Activated CD4-positive, alpha-beta T cell treated with anti-CD3 and anti-CD28 coated beads, Interleukin-2, amount 10 ng/mL, durations not matched to agents 24 days and 14 days (primary cell): ENCODE measurements at regions not wholly inside any gene's neighbourhood (a gene's known extent, or its start where the extent isn't known, plus 50 kb on each side); places are given as distances from the start of the nearest gene placed in this dataset.

Experiments
- DNase-seq: peaks from one replicate; pipeline ENCODE4 v3.0.0; 2022
- H3K27ac Mint-ChIP-seq: one replicate; pipeline ENCODE4 v1.8.0; 2022; ENCODE audit warnings: mild to moderate bottlenecking, mixed read lengths
- H3K27me3 Mint-ChIP-seq: one replicate; pipeline ENCODE4 v1.8.0; 2022; ENCODE audit warnings: mixed read lengths
- H3K36me3 Mint-ChIP-seq: one replicate; pipeline ENCODE4 v1.8.0; 2022; ENCODE audit warnings: low read depth, mild to moderate bottlenecking, mixed read lengths
- H3K4me1 Mint-ChIP-seq: one replicate; pipeline ENCODE4 v1.8.0; 2021; ENCODE audit warnings: mixed read lengths
- H3K4me3 Mint-ChIP-seq: one replicate; pipeline ENCODE4 v1.8.0; 2022; ENCODE audit warnings: mild to moderate bottlenecking, moderate library complexity, mixed read lengths
- H3K9me3 Mint-ChIP-seq: one replicate; pipeline ENCODE4 v1.8.0; 2021; ENCODE audit warnings: mixed read lengths
- intact Hi-C: fragments of 100-400 bp; cut with micrococcal nuclease; formaldehyde crosslinking; loops from one replicate; pipeline ENCODE4 v1.15.1; 2023

- Mint-ChIP-seq H3K27ac (no peak overlapping the region), H3K4me3 (no peak overlapping the region), H3K27me3 (no peaks in the 10 kb centered on the region), H3K36me3 (no peaks in the 10 kb centered on the region), H3K4me1 (no peaks in the 10 kb centered on the region), H3K9me3 (no peaks in the 10 kb centered on the region)
- intact Hi-C loops = no loop called here
- no peak for DNase-seq
Observed at GRCh38 chr3:162193148-162194095, 696.8 kb downstream of the OTOL1 start.

DNA sequence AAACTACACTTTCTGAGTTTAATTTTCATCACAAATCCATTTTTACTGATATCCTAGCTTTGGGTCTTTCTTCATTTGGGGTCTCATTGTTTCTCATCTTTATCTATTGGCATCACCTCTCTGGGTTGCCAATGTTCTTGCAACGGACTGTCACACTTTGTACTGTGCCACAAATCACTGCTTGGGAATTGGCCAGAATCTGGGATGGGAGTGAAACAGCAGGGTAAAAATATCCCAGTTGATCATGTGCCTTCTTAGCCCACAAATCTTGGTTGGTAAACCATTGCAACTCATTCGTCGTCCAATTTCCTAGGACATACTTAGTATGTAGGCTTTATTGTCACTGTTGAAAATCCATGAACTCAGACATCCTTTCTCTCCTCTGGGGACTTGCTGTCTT lies 698.5 kb downstream of the OTOL1 start:
- Mint-ChIP-seq H3K27ac (no peak overlapping the region), H3K36me3 (no peaks in the 10 kb centered on the region), H3K9me3 (no peaks in the 10 kb centered on the region), H3K27me3 (no peaks in the 10 kb centered on the region), H3K4me1 (no peaks in the 10 kb centered on the region), H3K4me3 (no peak overlapping the region)
- intact Hi-C loops = no loop called here
- DNase-seq = no peak

- Mint-ChIP-seq H3K4me1 (no peaks in the 10 kb centered on the region), H3K4me3 (no peak overlapping the region), H3K27me3 (no peaks in the 10 kb centered on the region), H3K36me3 (no peaks in the 10 kb centered on the region), H3K9me3 (no peaks in the 10 kb centered on the region), H3K27ac (no peak overlapping the region)
- no peak for DNase-seq
- intact Hi-C loops = no loop called here
Observed at GRCh38 chr3:162196964-162197363, 700.4 kb downstream of the OTOL1 start.

DNA sequence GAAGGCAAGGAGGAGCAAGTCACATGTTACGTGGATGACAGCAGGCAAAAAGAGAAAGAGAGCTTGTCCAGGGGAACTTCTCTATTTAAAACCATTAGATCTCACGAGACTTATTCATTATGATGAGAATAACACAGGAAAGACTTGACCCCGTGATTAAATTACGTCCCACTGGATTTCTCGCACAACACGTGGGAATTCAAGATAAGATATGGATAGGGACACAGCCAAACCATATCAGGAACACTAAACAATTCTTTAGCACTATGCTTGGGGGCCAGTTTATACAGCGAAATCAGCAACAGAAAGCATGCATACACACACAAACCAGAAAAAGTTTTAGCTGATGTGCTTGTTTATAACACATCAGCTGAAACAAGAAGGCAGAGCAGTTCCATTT lies 704.2 kb downstream of the OTOL1 start:
- intact Hi-C loops = no loop called here
- H3K27me3 Mint-ChIP-seq = no peaks in the 10 kb centered on the region
- DNase-seq = no peak
- no peaks in the 10 kb centered on the region for H3K9me3 Mint-ChIP-seq
- H3K27ac Mint-ChIP-seq = no peak overlapping the region
- H3K4me1 Mint-ChIP-seq = no peaks in the 10 kb centered on the region
- H3K36me3 Mint-ChIP-seq = no peaks in the 10 kb centered on the region
- no peak overlapping the region for H3K4me3 Mint-ChIP-seq

GRCh38 chr3:162206648-162207047 lies 710.0 kb downstream of the OTOL1 start:
- H3K4me3 Mint-ChIP-seq = no peak overlapping the region
- H3K4me1 Mint-ChIP-seq = no peaks in the 10 kb centered on the region
- intact Hi-C loops = no loop called here
- H3K9me3 Mint-ChIP-seq = no peaks in the 10 kb centered on the region
- no peak for DNase-seq
- no peaks in the 10 kb centered on the region for H3K36me3 Mint-ChIP-seq
- H3K27me3 Mint-ChIP-seq = no peaks in the 10 kb centered on the region
- no peak overlapping the region for H3K27ac Mint-ChIP-seq

- no peaks in the 10 kb centered on the region for H3K9me3 Mint-ChIP-seq
- DNase-seq = no peak
- H3K27ac Mint-ChIP-seq = no peak overlapping the region
- no peaks in the 10 kb centered on the region for H3K36me3 Mint-ChIP-seq
- H3K27me3 Mint-ChIP-seq = no peaks in the 10 kb centered on the region
- intact Hi-C loops = no loop called here
- no peaks in the 10 kb centered on the region for H3K4me1 Mint-ChIP-seq
- H3K4me3 Mint-ChIP-seq = no peak overlapping the region
Observed at GRCh38 chr3:162211470-162211869, 714.9 kb downstream of the OTOL1 start.

DNA sequence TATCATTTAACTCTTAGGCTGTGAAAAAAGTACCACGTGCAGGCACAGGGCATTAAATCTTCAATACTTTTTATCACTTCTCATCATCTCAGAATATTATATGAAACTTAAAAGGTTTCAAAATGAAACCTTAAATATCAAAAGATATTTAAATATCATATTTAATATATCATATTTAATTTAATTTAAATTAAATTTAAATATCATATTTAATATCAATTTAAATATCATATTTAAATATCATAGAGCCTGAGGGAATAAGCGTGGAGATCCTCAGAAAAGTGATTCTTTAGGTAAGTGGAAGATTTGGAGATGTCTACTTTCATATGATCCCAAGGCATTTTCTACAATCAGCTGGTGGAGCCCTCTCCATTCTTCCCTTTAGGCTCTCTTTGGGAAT lies 716.6 kb downstream of the OTOL1 start:
- intact Hi-C loops = no loop called here
- H3K4me1 Mint-ChIP-seq = no peaks in the 10 kb centered on the region
- H3K27me3 Mint-ChIP-seq = no peaks in the 10 kb centered on the region
- H3K4me3 Mint-ChIP-seq = no peak overlapping the region
- H3K9me3 Mint-ChIP-seq = no peaks in the 10 kb centered on the region
- H3K27ac Mint-ChIP-seq = no peak overlapping the region
- no peaks in the 10 kb centered on the region for H3K36me3 Mint-ChIP-seq
- DNase-seq = no peak

DNA sequence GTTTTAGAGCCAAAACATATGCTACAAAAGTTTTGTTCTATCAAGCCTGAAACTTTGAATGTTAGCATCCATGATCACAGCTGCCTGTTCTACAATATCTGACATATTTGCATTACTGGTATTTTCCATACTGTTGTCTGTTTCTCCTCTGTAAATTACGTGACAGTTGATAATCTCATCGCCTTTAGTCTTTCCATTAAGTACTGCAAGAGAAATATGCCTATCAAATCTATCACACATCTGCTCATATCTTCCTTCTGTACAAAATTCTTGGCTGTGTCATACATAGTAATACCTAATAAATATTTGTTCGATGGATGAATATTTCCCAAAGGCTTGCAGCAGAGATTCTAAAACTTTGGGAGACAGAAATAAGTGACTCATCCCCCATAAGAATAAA lies 717.3 kb downstream of the OTOL1 start:
- Mint-ChIP-seq H3K27ac (no peak overlapping the region), H3K36me3 (no peaks in the 10 kb centered on the region)
- intact Hi-C loops = no loop called here

GRCh38 chr3:162217647-162218046 lies 721.0 kb downstream of the OTOL1 start:
- no peak overlapping the region for H3K4me3 Mint-ChIP-seq
- intact Hi-C loops = no loop called here
- no peaks in the 10 kb centered on the region for H3K27me3 Mint-ChIP-seq
- H3K27ac Mint-ChIP-seq = no peak overlapping the region
- H3K4me1 Mint-ChIP-seq = no peaks in the 10 kb centered on the region
- H3K9me3 Mint-ChIP-seq = no peaks in the 10 kb centered on the region
- no peaks in the 10 kb centered on the region for H3K36me3 Mint-ChIP-seq
- no peak for DNase-seq

More for the DNA sequence above, 717.3 kb downstream of the OTOL1 start:
- no peak overlapping the region for H3K4me3 Mint-ChIP-seq
- no peaks in the 10 kb centered on the region for H3K4me1 Mint-ChIP-seq
- DNase-seq = no peak
- no peaks in the 10 kb centered on the region for H3K9me3 Mint-ChIP-seq
- H3K27me3 Mint-ChIP-seq = no peaks in the 10 kb centered on the region

DNA sequence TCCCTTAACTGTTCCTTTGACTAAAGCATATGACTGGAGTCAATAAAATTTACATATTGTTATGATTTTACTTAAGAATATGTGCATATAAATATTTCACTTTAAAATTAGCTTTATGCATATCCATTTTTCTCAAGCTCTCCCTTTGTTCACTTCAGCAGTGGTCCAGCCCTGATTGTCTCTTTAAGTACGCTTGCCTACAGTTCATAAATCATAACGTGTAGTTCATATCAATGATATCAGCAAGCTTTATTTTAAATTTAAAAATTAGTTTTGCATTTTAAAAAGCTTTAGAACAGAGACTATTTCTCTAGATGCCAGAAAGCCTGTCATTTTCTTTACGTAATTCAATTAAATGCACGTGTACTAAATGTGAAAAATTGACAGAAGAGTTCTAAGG lies 721.9 kb downstream of the OTOL1 start:
- no peaks in the 10 kb centered on the region for H3K27me3 Mint-ChIP-seq
- H3K9me3 Mint-ChIP-seq = no peaks in the 10 kb centered on the region
- intact Hi-C loops = no loop called here
- no peak for DNase-seq
- no peaks in the 10 kb centered on the region for H3K36me3 Mint-ChIP-seq
- H3K27ac Mint-ChIP-seq = no peak overlapping the region
- H3K4me3 Mint-ChIP-seq = no peak overlapping the region
- H3K4me1 Mint-ChIP-seq = no peaks in the 10 kb centered on the region

DNA sequence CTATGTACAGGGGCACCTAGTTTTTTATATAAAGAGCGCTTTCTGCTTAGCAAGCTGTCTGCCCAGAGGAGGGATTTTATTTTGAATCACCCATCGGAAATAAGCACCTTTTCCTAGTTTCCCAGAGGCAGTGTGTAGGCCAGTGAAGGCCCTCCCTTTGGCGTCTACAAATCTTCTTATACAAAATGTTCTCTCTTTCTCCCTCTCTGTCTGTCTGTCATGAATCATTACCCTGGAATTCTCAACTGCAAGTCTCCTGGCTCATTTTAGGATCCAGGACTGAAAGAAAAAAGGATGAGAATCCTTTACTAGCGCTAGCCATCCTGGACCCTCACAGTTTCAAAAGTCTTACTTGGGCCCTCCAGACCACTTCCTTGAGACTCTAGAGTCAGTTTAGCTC lies 728.1 kb downstream of the OTOL1 start:
- no peak overlapping the region for H3K4me3 Mint-ChIP-seq
- no peaks in the 10 kb centered on the region for H3K9me3 Mint-ChIP-seq
- DNase-seq = no peak
- intact Hi-C loops = no loop called here
- no peak overlapping the region for H3K27ac Mint-ChIP-seq
- H3K36me3 Mint-ChIP-seq = no peaks in the 10 kb centered on the region
- H3K27me3 Mint-ChIP-seq = no peaks in the 10 kb centered on the region
- no peaks in the 10 kb centered on the region for H3K4me1 Mint-ChIP-seq

- Mint-ChIP-seq H3K27me3 (no peaks in the 10 kb centered on the region), H3K9me3 (no peaks in the 10 kb centered on the region), H3K4me3 (no peak overlapping the region), H3K36me3 (no peaks in the 10 kb centered on the region), H3K4me1 (no peaks in the 10 kb centered on the region), H3K27ac (no peak overlapping the region)
- intact Hi-C loops = no loop called here
- no peak for DNase-seq
Observed at GRCh38 chr3:162236949-162237348, 740.3 kb downstream of the OTOL1 start.

DNA sequence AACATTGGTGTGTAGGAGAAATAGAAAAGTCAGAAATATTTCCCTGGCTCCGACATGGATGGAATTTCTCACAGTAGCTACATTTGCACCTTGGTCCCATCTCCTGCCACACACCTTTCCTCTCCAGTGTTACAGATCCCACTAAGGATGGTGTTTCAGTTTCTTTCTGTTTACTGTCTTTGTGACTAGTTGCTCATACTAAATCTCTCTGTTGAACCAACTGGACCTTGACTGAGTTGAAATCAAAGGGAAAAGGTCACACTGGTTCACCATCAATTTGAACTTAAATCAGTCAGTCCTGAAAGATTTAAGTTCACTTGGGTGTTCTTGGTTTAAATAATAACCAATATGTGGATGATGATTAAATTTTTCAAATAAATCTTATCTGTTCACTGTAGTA lies 754.2 kb downstream of the OTOL1 start:
- no peaks in the 10 kb centered on the region for H3K36me3 Mint-ChIP-seq
- no peaks in the 10 kb centered on the region for H3K27me3 Mint-ChIP-seq
- DNase-seq = no peak
- no peaks in the 10 kb centered on the region for H3K4me1 Mint-ChIP-seq
- H3K4me3 Mint-ChIP-seq = no peak overlapping the region
- intact Hi-C loops = no loop called here
- peaks cover 10% of the 10 kb centered on the region for H3K9me3 Mint-ChIP-seq
- H3K27ac Mint-ChIP-seq = no peak overlapping the region

GRCh38 chr3:162262129-162262528 lies 765.5 kb downstream of the OTOL1 start:
- Mint-ChIP-seq H3K27ac (no peak overlapping the region), H3K36me3 (no peaks in the 10 kb centered on the region), H3K27me3 (no peaks in the 10 kb centered on the region), H3K9me3 (peaks cover 2% of the 10 kb centered on the region), H3K4me1 (no peaks in the 10 kb centered on the region), H3K4me3 (no peak overlapping the region)
- no peak for DNase-seq
- intact Hi-C loops = no loop called here

DNA sequence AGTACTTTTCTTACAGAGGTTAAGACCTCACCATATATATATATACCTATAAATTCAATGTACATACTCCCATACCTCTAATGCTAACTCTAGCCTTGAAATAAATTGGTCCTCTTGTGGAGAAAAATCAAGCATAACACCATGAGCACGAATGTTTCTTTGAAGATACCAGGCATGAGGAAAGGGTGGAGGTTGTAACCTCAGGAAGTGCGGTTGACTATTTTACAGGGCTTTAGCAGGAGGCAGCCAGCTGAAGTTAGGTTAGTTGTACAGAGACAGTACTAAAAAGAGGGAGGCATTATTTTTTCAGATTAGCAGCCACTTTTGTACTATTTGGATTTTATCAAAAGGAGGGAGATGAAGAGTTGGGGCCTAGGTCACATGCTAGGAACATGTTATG lies 767.0 kb downstream of the OTOL1 start:
- H3K9me3 Mint-ChIP-seq = peaks cover 3% of the 10 kb centered on the region
- intact Hi-C loops = no loop called here
- H3K27me3 Mint-ChIP-seq = no peaks in the 10 kb centered on the region
- no peaks in the 10 kb centered on the region for H3K4me1 Mint-ChIP-seq
- no peaks in the 10 kb centered on the region for H3K36me3 Mint-ChIP-seq
- no peak for DNase-seq
- H3K4me3 Mint-ChIP-seq = no peak overlapping the region
- no peak overlapping the region for H3K27ac Mint-ChIP-seq
